ENCODE measurements at regions not wholly inside any gene's neighbourhood (a gene's known extent, or its start where the extent isn't known, plus 50 kb on each side); places are given as distances from the start of the nearest gene placed in this dataset.

GRCh38 chr14:86852530-86852929 is 1140.5 kb downstream of the GALC start:
- TF ChIP-seq CTCF (IDR thresholded peaks at IDR 0.05) (no peak), POLR2A (IDR thresholded peaks at IDR 0.05) (no peak)

Measured in esophagus squamous epithelium (tissue), 4 donors.